ENCODE measurements at regions not wholly inside any gene's neighbourhood (a gene's known extent, or its start where the extent isn't known, plus 50 kb on each side); places are given as distances from the start of the nearest gene placed in this dataset.

- DNase-seq (ENCODE audit: extremely low read depth, low read depth, low spot score): no peak
Observed at GRCh38 chr1:177356674-177357435, 186.1 kb downstream of the BRINP2 start.

DNA sequence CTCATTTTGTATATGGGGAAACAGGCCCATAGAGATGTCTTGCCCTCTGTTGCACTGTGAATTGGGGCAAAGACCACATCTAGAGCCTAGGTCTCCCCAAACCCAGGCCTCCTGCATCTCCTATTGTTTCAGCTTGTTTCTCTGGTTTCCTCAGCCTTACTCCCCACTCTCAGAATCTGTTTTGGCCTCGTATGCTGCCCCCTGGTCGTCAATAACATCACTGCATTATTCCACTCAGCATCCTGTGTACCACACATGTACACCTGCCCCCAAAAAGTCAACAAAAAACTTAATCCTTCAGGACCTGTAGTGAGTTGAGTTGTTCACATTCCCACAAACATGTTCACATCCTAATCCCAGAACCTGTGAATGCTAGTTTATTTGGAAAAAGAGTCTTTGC is 184.8 kb downstream of the BRINP2 start:
- no peak for DNase-seq (ENCODE audit: extremely low read depth, low read depth, low spot score)

DNA sequence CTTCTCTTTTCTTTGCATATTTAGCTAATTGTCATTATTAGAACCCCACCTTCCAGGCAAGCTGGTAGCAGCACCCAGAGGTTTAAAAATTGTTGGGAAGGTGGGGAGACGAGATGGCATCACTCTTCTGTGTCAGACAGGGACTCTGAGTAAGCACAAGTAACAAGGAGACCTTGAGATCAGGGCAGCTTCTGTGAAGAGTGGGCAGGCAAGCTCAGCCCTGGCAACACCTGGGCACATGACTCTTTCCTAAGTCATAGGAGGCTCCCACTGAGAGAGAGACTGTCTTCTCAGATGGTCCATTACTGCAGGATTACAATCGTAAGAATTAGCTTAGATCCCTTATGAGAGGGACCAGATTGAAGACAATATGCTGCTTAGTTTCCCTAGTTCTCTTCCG is 183.5 kb downstream of the BRINP2 start:
- DNase-seq (ENCODE audit: extremely low read depth, low read depth, low spot score): no peak

DNA sequence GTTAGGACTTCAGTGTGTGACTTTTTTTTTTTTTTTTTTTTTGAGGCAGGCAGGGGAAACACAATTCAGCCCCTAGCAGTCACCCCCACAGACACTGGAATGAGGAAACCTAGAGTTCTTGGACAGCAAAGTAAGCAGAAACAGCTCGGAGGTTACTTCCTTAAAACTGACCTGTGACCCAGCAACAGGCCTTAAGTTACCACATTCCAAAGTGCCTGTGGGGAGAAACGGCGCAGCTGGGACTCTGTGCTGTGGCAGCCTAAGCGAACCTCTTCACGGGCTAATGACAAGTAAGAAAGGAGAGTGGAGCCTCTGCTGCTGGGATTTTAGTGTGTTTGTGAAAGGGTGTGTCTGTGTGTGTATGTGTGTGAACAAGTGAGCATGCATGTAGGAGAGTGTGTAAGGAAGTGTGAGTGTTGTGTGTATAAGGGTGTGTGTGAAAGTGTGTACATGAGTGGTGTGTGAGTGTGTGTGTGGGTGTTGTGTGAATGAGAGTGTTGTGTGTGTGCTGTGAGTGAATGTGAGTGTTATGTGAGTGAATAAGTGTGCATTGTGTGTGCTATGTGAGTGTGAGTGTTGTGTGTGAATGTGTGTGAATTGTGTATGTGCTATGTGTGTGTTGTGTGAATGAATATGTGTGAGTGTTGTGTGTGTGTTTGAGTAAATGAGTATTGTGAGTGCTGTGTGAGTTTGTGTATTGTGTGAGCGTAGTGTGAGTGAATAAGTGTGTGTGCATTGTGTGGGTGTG is 180.8 kb downstream of the BRINP2 start:
- DNase-seq (ENCODE audit: extremely low read depth, low read depth, low spot score): no peak

- no peak for DNase-seq (ENCODE audit: extremely low read depth, low read depth, low spot score)
Observed at GRCh38 chr1:177346790-177347359, 176.1 kb downstream of the BRINP2 start.

GRCh38 chr1:177343445-177343844 is 172.7 kb downstream of the BRINP2 start:
- no peak for DNase-seq (ENCODE audit: extremely low read depth, low read depth, low spot score)

GRCh38 chr1:177341773-177342172 is 171.0 kb downstream of the BRINP2 start:
- no peak for DNase-seq (ENCODE audit: extremely low read depth, low read depth, low spot score)

DNA sequence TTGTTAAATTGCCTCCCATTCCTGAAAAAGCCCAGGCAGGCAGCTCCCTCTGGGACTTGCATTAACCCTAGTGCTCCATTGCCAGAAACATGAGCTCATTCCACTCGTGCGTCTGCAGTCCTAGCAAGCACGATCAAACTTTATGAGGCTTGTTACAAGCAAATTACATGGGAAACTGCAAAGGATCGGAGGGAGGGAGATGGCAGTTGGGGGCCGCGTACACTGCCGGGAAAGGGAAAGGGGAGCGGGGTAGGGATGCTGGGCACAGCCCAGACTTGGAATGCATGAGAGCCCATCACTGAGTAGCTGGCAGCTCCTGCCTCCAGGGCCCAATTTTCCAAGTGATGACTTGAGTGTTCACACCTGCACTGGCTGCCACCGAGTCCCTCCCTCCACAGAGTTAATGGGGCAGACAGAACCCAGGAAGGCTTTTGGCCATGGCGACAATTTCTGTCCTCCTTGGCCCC is 169.9 kb downstream of the BRINP2 start:
- DNase-seq (ENCODE audit: extremely low read depth, low read depth, low spot score): no peak

DNA sequence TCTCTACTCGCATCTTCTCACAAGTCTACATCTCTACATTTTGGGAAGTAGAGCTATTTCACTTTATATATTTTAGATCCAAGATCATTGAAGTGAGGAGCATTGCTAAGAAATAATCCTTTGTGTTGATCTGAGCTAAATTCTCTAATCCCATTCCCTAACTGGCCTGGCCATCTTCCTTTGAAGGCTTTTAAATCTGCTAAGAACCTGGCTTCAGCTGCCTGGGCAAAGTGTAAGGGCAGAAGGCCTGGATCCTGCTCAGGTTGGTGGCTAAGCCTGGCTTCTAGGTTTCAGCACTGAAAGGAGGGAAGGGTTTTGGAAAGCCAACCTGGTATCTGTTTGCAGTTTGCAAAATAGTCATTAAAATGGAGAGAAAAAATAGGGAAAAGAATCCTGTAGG is 167.6 kb downstream of the BRINP2 start:
- no peak for DNase-seq (ENCODE audit: extremely low read depth, low read depth, low spot score)

- no peak for DNase-seq (ENCODE audit: extremely low read depth, low read depth, low spot score)
Observed at GRCh38 chr1:177334903-177335302, 164.1 kb downstream of the BRINP2 start.

DNA sequence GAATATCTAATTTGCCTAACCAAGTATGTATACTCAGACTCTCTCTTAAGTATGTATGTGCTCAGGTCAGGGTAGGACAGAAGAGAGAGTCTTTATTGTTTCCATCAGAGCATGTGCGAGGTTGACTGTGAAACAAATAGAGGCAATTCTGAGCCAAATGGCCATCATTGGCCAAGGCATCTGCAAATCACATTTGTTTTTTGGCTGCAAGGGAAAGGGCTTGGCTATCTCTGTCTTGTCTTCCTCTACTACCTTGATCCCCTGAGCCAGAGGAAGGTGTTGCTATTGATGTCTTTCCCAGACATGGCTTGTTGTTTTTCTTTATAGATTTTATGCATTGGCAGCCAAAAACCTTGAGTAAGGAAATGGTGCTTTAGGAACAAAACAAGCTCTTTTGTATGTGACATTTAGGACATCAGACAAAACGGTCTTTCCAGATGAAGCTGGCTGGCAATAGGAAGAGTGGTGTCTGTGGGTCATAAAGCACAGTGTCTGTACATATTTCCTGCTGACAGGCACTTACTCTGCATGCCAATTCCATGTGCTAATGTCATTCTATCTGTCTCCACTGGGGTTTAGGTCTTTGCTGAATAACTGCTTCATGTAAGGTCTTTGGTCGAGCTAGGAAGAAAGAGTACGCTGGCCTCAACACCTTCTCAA is 163.3 kb downstream of the BRINP2 start:
- no peak for DNase-seq (ENCODE audit: extremely low read depth, low read depth, low spot score)
